ENCODE measurements at regions not wholly inside any gene's neighbourhood (a gene's known extent, or its start where the extent isn't known, plus 50 kb on each side); places are given as distances from the start of the nearest gene placed in this dataset.
"Not testable (repeated sequence)": the region's sequence is repeated elsewhere in the genome, so short reads cannot be mapped to it uniquely, and the experiment has no call there.

DNA sequence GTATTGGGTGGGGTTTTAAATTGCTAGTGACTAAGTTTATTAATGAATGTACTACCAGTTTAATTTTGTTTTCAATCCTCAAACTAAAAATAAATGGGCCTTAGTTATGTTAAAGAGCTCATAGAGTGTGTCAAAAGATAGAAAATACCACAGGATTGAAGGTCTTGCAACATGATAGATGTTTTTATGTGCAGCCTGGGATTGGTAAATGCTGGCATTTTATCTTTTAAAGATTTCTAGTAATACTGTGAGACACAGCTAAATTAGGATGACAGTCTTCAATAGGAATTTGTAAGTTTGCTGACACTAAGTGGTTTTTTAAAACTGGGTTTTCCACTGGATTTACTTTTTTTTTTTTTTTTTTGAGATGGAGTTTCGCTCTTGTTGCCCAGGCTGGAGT, 122.3 kb downstream of the HAUS1 start:
- DNase-seq = no peak

DNA sequence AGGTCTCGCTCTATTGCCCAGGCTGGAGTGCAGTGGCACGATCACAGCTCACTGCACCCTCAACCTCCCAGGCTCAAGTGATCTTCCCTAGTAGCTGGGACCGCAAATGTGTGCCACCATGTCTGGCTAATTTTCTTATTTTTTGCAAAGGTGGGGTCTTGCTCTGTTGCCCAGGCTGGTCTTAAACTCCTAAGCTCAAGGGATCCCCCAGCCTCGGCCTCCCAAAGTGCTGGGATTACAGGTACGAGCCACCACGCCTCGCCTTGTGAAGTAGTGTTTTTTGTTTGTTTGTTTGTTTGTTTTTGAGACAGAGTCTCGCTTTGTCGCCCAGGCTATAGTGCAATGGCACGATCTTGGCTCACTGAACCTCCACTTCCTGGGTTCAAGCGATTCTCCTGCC, 125.5 kb downstream of the HAUS1 start:
- not testable (repeated sequence) for DNase-seq

DNA sequence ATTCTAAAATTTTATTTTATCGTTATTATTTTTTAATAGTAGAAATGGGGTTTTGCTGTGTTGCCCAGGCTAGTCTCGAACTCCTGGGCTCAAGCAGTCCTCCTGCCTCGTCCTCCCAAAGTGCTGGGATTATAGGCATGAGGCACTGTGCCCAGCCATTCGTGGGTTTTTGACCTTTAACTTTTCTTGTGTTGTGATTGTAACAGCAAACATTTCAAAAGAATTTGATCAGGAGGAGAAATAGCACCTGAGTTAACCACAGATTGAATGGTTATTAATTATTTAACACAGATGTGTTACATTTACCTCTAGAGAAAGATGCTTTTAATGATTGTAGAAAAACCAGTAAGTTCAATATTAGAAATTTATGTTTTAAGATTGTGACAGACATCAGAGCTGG, 132.0 kb downstream of the HAUS1 start:
- DNase-seq = no peak

DNA sequence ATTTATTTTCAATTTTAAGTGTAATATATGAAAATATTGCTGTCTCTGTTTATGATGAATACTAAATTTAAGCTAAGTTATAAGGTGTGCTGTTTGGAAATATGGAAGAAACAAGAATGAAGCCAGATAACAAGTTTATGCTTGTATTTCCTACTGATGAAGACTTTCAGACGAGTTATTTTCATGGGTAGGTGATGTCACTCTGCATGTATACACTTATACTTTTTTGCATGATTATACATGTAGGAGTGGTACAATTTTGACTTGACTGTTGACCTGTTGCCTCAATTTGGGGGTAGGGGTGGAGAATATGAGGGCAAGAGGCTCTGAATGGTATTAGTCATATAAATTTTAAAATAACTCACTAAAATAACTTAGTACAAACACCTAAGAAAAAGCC, 133.7 kb downstream of the HAUS1 start:
- DNase-seq = no peak

DNA sequence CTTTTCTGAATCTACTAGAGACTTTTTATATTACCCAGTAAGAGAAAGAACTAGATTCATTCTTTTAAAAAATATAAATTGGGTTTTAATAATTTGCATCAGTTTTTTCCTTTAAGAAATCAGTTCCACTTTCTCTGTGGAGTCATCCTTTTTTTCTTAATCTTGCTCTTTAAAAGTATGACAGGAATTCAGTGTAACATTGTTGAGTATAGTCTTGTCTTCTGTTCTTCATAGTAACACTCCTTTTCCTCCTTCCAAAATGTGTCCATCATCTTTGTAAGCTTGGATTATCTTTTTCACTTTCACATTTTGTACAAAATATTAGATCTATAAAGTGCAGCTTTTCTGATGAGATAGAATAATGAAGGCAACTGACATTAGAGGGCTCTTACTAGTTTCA, 135.4 kb downstream of the HAUS1 start:
- no peak for DNase-seq

DNA sequence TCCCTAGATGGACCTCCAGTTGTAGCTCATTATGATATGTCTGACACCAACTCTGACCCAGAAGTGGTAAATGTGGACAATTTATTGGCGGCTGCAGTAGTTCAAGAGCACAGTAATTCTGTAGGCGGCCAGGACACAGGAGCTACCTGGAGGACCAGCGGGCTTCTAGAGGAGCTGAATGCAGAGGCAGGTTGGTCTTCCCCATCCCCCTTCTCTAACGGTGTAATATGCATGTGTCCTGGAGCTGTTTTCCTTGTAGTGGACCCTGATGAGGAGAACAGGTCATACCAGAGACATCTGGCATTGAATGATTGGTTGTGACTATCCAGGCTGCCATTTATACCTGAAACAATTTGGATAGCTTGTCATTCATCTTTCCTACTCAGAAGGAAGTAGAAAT, 135.8 kb downstream of the HAUS1 start:
- no peak for DNase-seq

DNA sequence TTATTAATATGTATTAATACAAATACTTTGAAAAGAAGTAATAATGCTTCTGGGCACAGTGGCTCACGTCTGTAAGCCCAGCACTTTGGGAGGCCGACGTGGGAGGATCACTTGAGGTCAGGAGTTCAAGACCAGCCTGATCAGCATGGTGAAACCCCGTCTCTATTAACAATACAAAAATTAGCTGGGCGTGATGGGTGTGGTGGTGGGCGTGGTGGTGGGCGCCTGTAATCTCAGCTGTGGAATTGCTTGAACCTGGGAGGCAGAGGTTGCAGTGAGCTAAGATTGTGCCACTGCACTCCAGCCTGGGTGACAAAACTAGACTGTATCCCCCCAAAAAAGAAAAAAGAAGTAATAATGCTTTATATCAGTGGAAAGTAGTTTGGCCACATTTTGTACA, 137.2 kb downstream of the HAUS1 start:
- not testable (repeated sequence) for DNase-seq

DNA sequence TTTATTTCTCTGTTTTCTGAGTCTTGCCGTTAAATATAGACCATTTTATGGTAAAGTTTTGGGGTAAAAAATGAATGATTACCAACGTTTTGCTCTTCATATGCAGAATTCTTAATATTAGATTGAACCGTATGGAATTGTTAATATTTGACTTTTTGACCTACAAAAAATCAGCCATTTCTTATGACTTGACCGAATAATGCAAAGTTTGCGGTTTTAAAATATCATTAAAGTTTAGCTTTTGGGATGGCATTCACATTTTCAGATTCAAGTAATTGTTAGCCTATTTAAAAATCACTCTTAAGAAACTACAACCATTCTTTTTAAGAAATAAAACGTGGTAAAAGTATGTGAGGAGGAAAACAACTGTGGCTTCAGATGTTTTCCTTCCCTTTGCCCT, 138.0 kb downstream of the HAUS1 start:
- no peak for DNase-seq

DNA sequence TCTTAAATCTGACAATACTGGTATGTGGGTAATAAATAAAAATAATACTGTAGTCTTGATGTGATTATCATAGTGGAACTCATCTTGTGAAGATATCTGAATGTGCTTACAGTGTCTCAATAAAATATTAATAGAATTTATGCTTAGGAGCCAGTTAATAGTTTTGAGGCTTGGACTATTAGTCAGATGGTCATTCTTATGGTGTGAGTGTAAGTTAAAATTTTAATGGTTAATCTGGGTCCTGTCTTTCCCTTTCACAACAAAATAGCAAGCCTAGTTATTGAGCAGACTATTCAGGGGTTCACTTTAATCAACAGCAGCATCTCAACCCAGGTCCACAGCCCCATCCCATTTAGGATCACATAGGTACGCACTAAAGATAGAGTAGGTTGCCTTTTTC, 138.9 kb downstream of the HAUS1 start:
- DNase-seq = no peak

DNA sequence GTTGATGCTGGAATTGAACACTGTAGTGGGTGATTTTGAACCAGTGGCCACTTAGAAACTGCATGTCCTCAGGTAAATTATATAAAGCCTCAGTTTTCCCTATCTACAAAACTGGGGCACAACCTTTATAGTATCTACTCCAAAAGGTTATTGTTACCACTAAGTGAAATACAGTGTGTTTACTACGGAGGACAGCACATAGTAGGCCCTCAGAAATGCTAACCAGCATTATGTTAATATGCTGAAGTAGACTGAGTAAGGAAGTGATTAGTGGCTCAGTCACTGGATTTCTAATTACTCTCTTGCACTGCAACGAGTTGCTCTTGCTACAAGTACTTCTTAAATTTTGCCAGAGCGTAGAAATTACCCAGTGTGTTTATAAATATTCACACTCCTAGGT, 139.5 kb downstream of the HAUS1 start:
- DNase-seq = no peak

DNA sequence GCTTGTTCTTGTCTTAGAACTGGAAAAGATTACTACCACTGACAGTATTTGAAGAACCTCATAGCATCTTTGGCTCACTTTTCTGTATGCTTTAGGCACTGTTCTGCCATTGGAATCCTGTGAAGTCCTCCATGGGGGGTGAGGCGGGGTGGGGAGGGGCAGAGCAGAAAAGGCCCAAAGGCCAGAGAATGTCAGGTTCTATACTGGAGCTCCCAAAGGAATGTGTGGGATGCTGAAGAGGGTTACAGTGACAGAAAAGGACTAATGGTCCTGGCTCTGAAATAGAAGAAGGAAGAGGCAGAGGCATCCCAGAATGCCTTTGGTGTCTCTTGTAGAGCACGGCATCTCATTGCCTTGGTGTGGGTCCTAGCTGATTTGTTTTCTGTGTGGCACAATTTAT, 141.9 kb downstream of the HAUS1 start:
- no peak for DNase-seq

DNA sequence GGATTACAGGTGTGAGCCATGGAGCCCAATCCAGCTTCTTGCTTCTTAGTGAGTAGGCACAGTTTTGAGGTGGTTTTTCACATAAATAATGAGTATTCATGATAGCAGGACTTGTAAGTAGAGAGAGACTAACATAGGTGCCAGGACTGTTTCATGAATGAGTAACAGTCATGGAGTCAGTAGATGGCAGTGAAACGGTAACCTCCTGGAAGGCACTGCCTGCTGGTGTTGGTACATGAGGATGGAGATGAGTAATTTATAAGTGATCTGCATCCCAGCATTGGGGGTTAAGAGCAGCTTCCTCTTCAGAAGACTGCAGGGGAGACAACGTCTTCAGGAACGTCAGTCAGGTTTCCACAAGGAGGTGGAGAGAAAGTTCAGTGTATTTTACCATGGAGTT, 143.8 kb downstream of the HAUS1 start:
- no peak for DNase-seq

DNA sequence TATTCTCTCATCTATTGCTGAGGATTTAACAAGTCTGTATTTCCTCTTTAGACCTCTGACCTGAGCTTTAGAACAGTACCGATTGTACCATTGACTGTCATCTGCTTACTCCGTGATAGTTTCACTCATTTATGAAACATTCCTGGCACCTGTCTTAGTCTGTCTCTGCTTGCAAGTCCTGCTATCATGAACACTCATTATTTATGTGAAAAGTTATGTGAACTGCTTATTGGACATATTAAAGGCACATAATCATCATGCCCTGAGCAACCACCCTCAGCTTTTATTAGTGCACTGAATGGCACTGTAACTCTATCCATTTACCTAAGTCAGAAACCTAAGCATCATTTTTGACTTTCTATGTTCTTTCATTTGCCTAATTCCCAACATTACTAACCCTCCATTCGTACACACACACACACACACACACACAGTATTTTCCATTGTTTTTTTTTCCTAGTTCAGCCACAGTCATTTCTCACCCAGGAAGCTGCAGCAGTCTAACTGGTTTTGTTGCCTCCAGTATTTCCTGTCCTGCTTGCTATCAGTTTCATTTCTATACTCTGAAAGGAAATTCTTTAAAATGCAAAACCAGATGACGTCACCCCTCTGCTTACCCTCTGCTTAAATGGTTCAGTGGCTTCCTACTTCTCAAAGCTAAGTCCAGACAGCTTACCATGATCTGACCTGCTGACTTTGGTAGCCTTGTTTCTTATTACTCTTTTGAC, 146.1 kb downstream of the HAUS1 start:
- DNase-seq = no peak

DNA sequence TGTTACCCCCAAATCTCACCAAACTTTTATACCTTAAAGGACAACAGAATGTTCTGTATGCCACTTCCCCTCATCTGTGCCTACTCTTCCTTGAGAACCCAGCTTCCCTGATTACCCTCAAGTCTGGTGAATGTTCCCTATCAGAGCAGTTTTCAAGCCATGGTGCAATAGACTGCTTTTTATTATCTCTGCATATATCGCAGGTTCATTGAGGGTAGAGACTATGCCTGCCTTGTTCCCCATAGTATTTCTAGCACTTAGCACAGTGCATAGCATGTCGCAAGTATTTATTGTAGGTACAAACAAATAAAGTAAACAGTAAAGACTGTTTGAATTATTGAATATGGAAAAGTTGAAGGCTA, 146.6 kb downstream of the HAUS1 start:
- DNase-seq = no peak

DNA sequence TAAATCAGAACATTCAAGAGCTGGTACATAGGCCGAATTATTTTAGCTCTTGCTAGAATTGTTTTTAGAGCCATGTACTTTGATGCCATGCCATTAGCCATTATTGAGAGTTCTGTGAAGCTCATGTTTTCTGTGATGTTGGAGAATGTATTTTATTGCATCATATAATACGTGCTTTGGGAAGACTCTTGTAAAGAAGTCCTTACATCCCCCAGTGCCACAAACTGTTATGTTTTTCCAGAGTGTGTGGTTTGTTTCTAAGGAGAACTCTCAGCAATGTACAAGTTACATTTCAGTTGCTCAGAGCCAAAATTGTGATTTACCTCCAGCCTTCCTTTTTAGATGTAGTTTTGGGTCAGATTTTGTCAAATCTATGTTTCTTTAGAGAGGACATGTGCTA, 148.6 kb downstream of the HAUS1 start:
- no peak for DNase-seq

DNA sequence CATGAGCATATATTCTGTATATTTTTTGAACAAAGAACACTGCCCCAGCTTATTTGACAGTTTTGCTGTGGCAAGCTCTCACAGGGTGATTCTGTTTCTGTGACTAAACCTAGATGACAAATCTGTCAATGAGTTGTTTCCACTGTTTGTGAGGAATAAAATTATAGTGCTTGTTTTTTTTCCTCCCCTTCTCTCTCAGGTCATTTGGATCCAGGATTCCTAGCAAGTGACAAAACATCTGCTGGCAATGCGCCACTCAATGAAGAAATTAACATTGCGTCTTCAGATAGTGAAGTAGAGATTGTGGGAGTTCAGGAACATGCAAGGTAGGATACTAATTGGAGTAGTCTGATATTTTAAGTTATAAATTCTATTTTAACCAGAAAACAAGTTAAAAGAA, 149.3 kb downstream of the HAUS1 start:
- DNase-seq = no peak

DNA sequence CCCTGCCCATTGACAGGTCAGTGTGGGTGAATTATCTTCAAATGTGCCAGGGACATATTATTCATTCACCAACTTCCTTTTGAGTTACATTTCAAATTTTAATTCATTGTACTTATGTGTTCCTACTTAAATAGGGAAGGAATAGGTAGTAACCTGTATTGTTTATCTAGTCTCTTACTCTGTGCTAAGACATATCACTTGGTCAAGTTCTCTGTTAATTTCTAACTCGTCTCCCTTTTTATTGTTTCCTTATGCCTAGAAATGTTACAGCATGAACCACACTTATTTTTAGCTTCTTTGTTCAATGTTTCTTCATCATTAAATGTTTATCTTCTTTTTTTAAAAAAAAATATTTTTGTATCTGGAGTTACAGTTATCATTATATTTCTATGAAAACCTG, 151.9 kb downstream of the HAUS1 start:
- DNase-seq = no peak

DNA sequence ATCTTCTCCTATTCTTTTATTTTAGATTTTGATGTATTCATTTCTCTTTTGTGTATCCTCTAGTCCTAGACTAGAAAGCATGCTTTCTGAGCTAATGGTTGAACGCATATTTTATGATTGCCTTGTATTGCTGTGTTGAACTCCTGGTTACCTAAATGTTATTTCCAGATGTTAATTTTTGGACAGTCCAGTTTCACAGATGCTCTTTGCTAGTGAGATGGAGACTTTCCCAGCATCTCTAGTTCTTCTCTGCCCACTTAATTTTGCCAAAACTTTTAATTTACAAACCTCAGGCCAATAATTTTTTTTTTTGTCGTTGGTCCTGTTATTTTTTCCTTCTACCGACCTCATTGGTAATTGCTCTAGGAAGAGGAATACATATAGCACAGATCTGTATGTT, 153.2 kb downstream of the HAUS1 start:
- DNase-seq = no peak

DNA sequence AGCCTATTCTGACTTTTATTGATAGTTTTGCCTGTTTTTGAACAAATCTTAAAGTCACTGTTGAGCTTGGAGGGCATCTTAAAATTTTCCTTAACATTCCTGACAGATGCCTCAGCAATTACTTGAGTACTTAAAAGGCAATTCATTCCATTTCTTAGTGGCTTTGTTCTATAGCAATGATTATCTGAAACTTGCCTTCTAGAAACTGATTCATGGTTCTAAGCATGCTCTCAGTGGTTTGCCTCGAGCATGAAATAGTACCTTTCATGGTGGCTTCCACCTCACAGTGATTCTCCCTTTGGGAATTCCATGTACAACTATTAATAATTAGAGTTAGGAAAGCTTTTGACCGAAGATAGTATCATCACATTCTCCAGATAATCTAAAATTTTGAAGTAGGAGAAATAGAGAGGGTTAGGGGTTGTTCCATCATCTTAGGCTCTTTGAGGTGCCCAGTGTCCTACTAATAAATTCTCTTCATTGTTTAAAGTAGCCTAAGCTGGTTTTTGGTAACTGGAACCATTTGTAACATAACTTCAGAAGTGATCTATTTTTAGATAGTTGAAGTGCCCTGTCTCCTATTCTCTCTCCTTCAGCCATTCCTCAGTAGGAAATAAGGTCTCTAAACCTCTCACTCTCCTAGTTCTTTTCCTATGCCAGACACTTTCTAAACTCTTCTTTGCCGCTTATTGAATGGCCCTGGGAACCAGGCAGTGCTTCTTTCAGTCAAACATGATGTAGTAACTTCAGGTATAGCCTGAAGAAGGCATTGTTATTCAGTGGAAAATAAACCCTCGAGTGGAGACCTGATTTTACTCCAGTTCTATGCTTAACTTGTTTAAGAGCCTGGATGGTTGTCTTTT, 156.1 kb downstream of the HAUS1 start:
- no peak for DNase-seq

DNA sequence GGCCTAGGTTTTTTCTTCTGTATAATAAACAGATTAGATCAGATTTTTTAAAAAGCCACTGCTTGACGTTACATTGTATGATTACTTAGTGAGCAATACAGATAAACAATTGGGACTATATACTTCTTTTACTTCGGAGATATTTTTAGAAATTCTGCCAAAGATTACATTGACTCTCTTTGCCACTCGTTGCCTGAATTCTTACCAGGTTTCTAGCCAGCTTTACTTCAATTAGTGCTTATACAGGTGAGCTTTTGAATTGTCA, 156.6 kb downstream of the HAUS1 start:
- DNase-seq = no peak

DNA sequence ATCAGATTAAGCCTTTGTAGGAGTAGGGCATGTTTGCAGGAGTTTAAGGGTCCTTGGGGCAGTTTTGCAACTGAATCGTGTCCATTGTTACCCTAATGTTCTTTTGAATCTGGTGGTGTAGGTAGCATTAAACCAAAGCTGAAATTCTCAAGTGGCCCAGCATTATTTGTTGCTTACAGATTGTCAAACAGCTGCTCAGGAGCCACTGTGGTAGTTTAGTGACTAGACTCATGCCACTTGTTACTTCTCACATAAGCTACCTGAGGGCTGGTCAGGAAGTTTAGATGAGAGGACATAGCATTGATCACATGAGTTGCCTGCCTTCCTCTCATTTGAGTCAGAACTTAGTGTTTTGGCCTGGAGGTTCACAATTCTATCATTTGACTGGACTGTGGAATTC, 157.6 kb downstream of the HAUS1 start:
- DNase-seq = no peak

DNA sequence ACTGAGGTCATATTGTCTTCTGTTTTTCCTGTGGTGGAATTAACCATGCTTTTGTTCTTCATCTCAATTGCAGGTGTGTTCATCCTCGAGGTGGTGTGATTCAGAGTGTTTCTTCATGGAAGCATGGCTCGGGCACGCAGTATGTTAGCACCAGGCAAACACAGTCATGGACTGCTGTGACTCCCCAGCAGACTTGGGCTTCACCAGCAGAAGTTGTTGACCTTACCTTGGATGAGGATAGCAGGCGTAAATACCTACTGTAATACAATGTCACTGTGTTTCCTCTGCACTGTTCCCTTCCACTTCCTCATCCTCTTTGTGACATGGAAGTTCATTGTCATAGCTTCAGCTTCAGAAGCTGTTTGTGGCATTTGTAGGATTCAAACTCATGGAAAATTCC, 158.7 kb downstream of the HAUS1 start:
- DNase-seq = no peak

DNA sequence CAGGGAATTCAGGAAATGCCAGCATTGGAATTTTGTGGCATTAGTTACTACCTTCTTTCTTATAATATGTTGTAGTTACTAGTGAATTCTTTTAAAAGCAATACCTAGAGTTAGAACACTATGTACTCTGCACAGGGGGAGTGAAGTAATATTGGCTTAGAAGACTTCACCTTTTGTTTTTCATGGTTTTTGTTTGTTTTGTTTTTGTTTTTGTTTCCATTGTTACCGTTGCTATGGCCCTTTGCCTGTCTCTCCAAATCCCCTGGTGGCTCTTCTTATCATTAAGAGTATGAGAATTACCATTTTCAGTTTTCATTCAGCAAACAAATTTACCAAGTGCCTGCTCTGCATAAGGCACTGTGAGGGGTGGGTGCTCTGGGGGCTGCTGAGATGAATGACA, 160.1 kb downstream of the HAUS1 start:
- no peak for DNase-seq
